ENCODE measurements at regions not wholly inside any gene's neighbourhood (a gene's known extent, or its start where the extent isn't known, plus 50 kb on each side); places are given as distances from the start of the nearest gene placed in this dataset.
A peak's percentile ranks its signal among the peaks of the same experiment; 100 is the strongest.

- H2BK15ac ChIP-seq (ENCODE audit: low read length), result no peak overlapping the region
- no peak overlapping the region for H4K8ac ChIP-seq (ENCODE audit: low read depth, low read length)
- peak overlapping the region; percentile 19 for H2AK5ac ChIP-seq (ENCODE audit: low read depth, low read length)
- H3K4me1 ChIP-seq (ENCODE audit: control insufficient read depth in 2 of 2, insufficient read depth in 1 of 2, low read depth in 1 of 2, low read length in 2 of 2), result peaks cover 12 to 16% of the 10 kb centered on the region in 2 donors
- H3K14ac ChIP-seq (ENCODE audit: low read length), result no peak overlapping the region
- no peak overlapping the region for H4K91ac ChIP-seq (ENCODE audit: low read depth, low read length, poor library complexity)
- no peaks in the 10 kb centered on the region for H3K79me1 ChIP-seq (ENCODE audit: low read depth, low read length)
- DNase-seq (ENCODE audit: low spot score), result no peak
- H3K23ac ChIP-seq (ENCODE audit: low read depth, low read length, poor library complexity), result no peak overlapping the region
- peak overlapping the region; percentile 99 for H2BK12ac ChIP-seq (ENCODE audit: low read length)
- H3K4ac ChIP-seq (ENCODE audit: low read length), result no peak overlapping the region
- no peak overlapping the region for H3K9ac ChIP-seq (ENCODE audit: low read depth, low read length, poor library complexity)
- no peak overlapping the region for H3K18ac ChIP-seq (ENCODE audit: low read length)
- H3K9me3 ChIP-seq (replicated peaks in 1 of 2; ENCODE audit: control insufficient read depth in 2 of 2, insufficient read depth in 1 of 2, low read depth in 1 of 2, low read length in 2 of 2), result no peaks in the 10 kb centered on the region
- H3K27me3 ChIP-seq (ENCODE audit: control insufficient read depth in 3 of 3, insufficient read depth in 3 of 3, low read depth in 1 of 3, low read length in 3 of 3), result no peaks in the 10 kb centered on the region
- H3K4me2 ChIP-seq (ENCODE audit: insufficient read depth, low read length, poor library complexity, severe bottlenecking), result no peak overlapping the region
- peak overlapping the region; percentile 81 for H2AFZ ChIP-seq (ENCODE audit: low read length)
- no peaks in the 10 kb centered on the region for H3K36me3 ChIP-seq (replicated peaks in 1 of 2; ENCODE audit: control insufficient read depth in 2 of 2, insufficient read depth in 2 of 2, low read length in 2 of 2)
- peak overlapping the region; percentile 5 for H3K27ac ChIP-seq (replicated peaks; ENCODE audit: low read length)
- no peak overlapping the region for H2BK120ac ChIP-seq (ENCODE audit: low read depth, low read length)
- no CpG with 5 or more reads among the region's 16 CpGs for WGBS, 2 donors (ENCODE audit: extremely low coverage in 2 of 2, insufficient read length in 2 of 2, insufficient replicate concordance in 1 of 2)
- H3K4me3 ChIP-seq (ENCODE audit: low read length in 2 of 2), result no peak overlapping the region
- H2BK5ac ChIP-seq (ENCODE audit: low read length), result no peak overlapping the region
Observed at GRCh38 chr13:105918842-105919741, 616.4 kb downstream of the EFNB2 start.

GRCh38 chr13:105915146-105915850 lies 620.2 kb downstream of the EFNB2 start:
- H3K4me3 ChIP-seq (ENCODE audit: low read length in 2 of 2), result no peak overlapping the region
- no peak overlapping the region for H4K8ac ChIP-seq (ENCODE audit: low read depth, low read length)
- no peak overlapping the region for H3K18ac ChIP-seq (ENCODE audit: low read length)
- no peaks in the 10 kb centered on the region for H3K36me3 ChIP-seq (replicated peaks in 1 of 2; ENCODE audit: control insufficient read depth in 2 of 2, insufficient read depth in 2 of 2, low read length in 2 of 2)
- H2BK120ac ChIP-seq (ENCODE audit: low read depth, low read length), result no peak overlapping the region
- H3K27ac ChIP-seq (replicated peaks; ENCODE audit: low read length), result no peak overlapping the region
- no peaks in the 10 kb centered on the region for H3K27me3 ChIP-seq (ENCODE audit: control insufficient read depth in 3 of 3, insufficient read depth in 3 of 3, low read depth in 1 of 3, low read length in 3 of 3)
- no peak overlapping the region for H2BK15ac ChIP-seq (ENCODE audit: low read length)
- no CpG with 5 or more reads among the region's 10 CpGs for WGBS, 2 donors (ENCODE audit: extremely low coverage in 2 of 2, insufficient read length in 2 of 2, insufficient replicate concordance in 1 of 2)
- H3K9me3 ChIP-seq (replicated peaks in 1 of 2; ENCODE audit: control insufficient read depth in 2 of 2, insufficient read depth in 1 of 2, low read depth in 1 of 2, low read length in 2 of 2), result no peaks in the 10 kb centered on the region
- DNase-seq (ENCODE audit: low spot score), result no peak
- H3K79me1 ChIP-seq (ENCODE audit: low read depth, low read length), result no peaks in the 10 kb centered on the region
- no peak overlapping the region for H3K4ac ChIP-seq (ENCODE audit: low read length)
- no peak overlapping the region for H2AK5ac ChIP-seq (ENCODE audit: low read depth, low read length)
- no peak overlapping the region for H3K4me2 ChIP-seq (ENCODE audit: insufficient read depth, low read length, poor library complexity, severe bottlenecking)
- H2AFZ ChIP-seq (ENCODE audit: low read length), result no peak overlapping the region
- H3K4me1 ChIP-seq (ENCODE audit: control insufficient read depth in 2 of 2, insufficient read depth in 1 of 2, low read depth in 1 of 2, low read length in 2 of 2), result peaks cover 8 to 14% of the 10 kb centered on the region in 2 donors
- H3K14ac ChIP-seq (ENCODE audit: low read length), result no peak overlapping the region
- H2BK5ac ChIP-seq (ENCODE audit: low read length), result no peak overlapping the region
- H3K9ac ChIP-seq (ENCODE audit: low read depth, low read length, poor library complexity), result no peak overlapping the region
- no peak overlapping the region for H4K91ac ChIP-seq (ENCODE audit: low read depth, low read length, poor library complexity)
- H3K23ac ChIP-seq (ENCODE audit: low read depth, low read length, poor library complexity), result no peak overlapping the region
- H2BK12ac ChIP-seq (ENCODE audit: low read length), result no peak overlapping the region

GRCh38 chr13:105914291-105915036 lies 621.0 kb downstream of the EFNB2 start:
- no peak overlapping the region for H3K4me3 ChIP-seq (ENCODE audit: low read length in 2 of 2)

More at GRCh38 chr13:105914291-105915036, 621.0 kb downstream of the EFNB2 start:
- Histone ChIP-seq H2BK5ac (ENCODE audit: low read length) (no peak overlapping the region), H3K23ac (ENCODE audit: low read depth, low read length, poor library complexity) (no peak overlapping the region), H3K4me2 (ENCODE audit: insufficient read depth, low read length, poor library complexity, severe bottlenecking) (no peak overlapping the region), H3K27ac (replicated peaks; ENCODE audit: low read length) (no peak overlapping the region), H2BK120ac (ENCODE audit: low read depth, low read length) (no peak overlapping the region), H3K4ac (ENCODE audit: low read length) (no peak overlapping the region), H2AFZ (ENCODE audit: low read length) (peak overlapping the region; percentile 32), H3K4me1 (ENCODE audit: control insufficient read depth in 2 of 2, insufficient read depth in 1 of 2, low read depth in 1 of 2, low read length in 2 of 2) (peaks cover 6 to 11% of the 10 kb centered on the region in 2 donors), H3K9me3 (replicated peaks in 1 of 2; ENCODE audit: control insufficient read depth in 2 of 2, insufficient read depth in 1 of 2, low read depth in 1 of 2, low read length in 2 of 2) (no peaks in the 10 kb centered on the region), H3K27me3 (ENCODE audit: control insufficient read depth in 3 of 3, insufficient read depth in 3 of 3, low read depth in 1 of 3, low read length in 3 of 3) (no peaks in the 10 kb centered on the region), H3K18ac (ENCODE audit: low read length) (no peak overlapping the region), H3K9ac (ENCODE audit: low read depth, low read length, poor library complexity) (no peak overlapping the region), H4K8ac (ENCODE audit: low read depth, low read length) (no peak overlapping the region), H3K36me3 (replicated peaks in 1 of 2; ENCODE audit: control insufficient read depth in 2 of 2, insufficient read depth in 2 of 2, low read length in 2 of 2) (no peaks in the 10 kb centered on the region), H2BK12ac (ENCODE audit: low read length) (no peak overlapping the region), H3K14ac (ENCODE audit: low read length) (no peak overlapping the region), H2BK15ac (ENCODE audit: low read length) (no peak overlapping the region), H4K91ac (ENCODE audit: low read depth, low read length, poor library complexity) (no peak overlapping the region), H2AK5ac (ENCODE audit: low read depth, low read length) (no peak overlapping the region), H3K79me1 (ENCODE audit: low read depth, low read length) (no peaks in the 10 kb centered on the region)
- no peak for DNase-seq (ENCODE audit: low spot score)
- WGBS, 2 donors (ENCODE audit: extremely low coverage in 2 of 2, insufficient read length in 2 of 2, insufficient replicate concordance in 1 of 2), result no CpG with 5 or more reads among the region's 4 CpGs

Measured in neuronal stem cell (in vitro differentiated cells).